ENCODE measurements at regions not wholly inside any gene's neighbourhood (a gene's known extent, or its start where the extent isn't known, plus 50 kb on each side); places are given as distances from the start of the nearest gene placed in this dataset.

DNA sequence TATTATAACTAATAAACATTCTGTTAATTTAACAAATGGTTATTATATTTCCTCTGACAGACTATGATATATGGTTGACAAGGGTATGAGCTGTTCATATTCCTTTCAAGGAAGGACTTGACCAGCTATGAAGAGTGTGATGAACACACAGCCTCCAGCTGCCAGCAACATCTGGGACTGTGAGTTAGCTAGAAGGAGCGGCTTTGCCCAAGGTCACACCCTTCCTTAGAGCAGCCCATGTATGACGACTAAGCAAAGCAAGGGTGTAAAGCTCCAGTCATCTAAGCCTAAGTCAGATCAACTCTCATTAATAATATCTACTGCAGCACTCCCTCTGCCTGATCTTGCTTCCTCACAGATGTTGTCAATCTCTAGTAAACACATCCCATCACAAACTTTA, 355.4 kb downstream of the PLPP3 start:
- H3K36me3 Mint-ChIP-seq: no peaks in the 10 kb centered on the region
- no peaks in the 10 kb centered on the region for H3K9me3 Mint-ChIP-seq
- H3K4me1 Mint-ChIP-seq: peaks cover 15% of the 10 kb centered on the region
- H3K27me3 Mint-ChIP-seq (ENCODE audit: low read depth): no peaks in the 10 kb centered on the region; the same call in 1 of the 2 replicates
- CTCF ChIA-PET: interaction anchor here (0.5 kb wide), 1 partner anchor 343 kb away, joined by 4 read pairs; no protein-coding TSS in a partner anchor
- DNase-seq (ENCODE audit: low spot score) (no peak), ATAC-seq (no peak)
- POLR2A ChIA-PET: no interaction called here
- TF ChIP-seq ZNF232 (CRISPR knock-in tag; IDR thresholded peaks at IDR 0.05) (no peak), ZSCAN18 (CRISPR knock-in tag; IDR thresholded peaks at IDR 0.05) (no peak), ZNF219 (CRISPR knock-in tag; IDR thresholded peaks at IDR 0.05; ENCODE audit: borderline replicate concordance) (no peak), USF2 (CRISPR knock-in tag; IDR thresholded peaks at IDR 0.05) (no peak), JUN (CRISPR knock-in tag; IDR thresholded peaks at IDR 0.05) (no peak), KAT7 (CRISPR knock-in tag; IDR thresholded peaks at IDR 0.05; ENCODE audit: borderline replicate concordance) (no peak), ZNF671 (CRISPR knock-in tag; IDR thresholded peaks at IDR 0.05) (no peak), MXD4 (CRISPR knock-in tag; IDR thresholded peaks at IDR 0.05; ENCODE audit: borderline replicate concordance) (no peak), RORB (CRISPR knock-in tag; IDR thresholded peaks at IDR 0.05) (no peak), MYBL2 (CRISPR knock-in tag; IDR thresholded peaks at IDR 0.05) (no peak), GRHL2 (CRISPR knock-in tag; IDR thresholded peaks at IDR 0.05; ENCODE audit: insufficient replicate concordance, severe bottlenecking) (no peak)
- TF ChIP-seq, protein P1, sequence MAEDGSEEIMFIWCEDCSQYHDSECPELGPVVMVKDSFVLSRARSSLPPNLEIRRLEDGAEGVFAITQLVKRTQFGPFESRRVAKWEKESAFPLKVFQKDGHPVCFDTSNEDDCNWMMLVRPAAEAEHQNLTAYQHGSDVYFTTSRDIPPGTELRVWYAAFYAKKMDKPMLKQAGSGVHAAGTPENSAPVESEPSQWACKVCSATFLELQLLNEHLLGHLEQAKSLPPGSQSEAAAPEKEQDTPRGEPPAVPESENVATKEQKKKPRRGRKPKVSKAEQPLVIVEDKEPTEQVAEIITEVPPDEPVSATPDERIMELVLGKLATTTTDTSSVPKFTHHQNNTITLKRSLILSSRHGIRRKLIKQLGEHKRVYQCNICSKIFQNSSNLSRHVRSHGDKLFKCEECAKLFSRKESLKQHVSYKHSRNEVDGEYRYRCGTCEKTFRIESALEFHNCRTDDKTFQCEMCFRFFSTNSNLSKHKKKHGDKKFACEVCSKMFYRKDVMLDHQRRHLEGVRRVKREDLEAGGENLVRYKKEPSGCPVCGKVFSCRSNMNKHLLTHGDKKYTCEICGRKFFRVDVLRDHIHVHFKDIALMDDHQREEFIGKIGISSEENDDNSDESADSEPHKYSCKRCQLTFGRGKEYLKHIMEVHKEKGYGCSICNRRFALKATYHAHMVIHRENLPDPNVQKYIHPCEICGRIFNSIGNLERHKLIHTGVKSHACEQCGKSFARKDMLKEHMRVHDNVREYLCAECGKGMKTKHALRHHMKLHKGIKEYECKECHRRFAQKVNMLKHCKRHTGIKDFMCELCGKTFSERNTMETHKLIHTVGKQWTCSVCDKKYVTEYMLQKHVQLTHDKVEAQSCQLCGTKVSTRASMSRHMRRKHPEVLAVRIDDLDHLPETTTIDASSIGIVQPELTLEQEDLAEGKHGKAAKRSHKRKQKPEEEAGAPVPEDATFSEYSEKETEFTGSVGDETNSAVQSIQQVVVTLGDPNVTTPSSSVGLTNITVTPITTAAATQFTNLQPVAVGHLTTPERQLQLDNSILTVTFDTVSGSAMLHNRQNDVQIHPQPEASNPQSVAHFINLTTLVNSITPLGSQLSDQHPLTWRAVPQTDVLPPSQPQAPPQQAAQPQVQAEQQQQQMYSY (CRISPR knock-in tag; IDR thresholded peaks at IDR 0.05): no peak
- TF ChIP-seq, protein P2, sequence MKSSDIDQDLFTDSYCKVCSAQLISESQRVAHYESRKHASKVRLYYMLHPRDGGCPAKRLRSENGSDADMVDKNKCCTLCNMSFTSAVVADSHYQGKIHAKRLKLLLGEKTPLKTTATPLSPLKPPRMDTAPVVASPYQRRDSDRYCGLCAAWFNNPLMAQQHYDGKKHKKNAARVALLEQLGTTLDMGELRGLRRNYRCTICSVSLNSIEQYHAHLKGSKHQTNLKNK (CRISPR knock-in tag; IDR thresholded peaks at IDR 0.05): no peak
- no peak overlapping the region for H3K27ac Mint-ChIP-seq
- H3K4me3 Mint-ChIP-seq: no peak overlapping the region

DNA sequence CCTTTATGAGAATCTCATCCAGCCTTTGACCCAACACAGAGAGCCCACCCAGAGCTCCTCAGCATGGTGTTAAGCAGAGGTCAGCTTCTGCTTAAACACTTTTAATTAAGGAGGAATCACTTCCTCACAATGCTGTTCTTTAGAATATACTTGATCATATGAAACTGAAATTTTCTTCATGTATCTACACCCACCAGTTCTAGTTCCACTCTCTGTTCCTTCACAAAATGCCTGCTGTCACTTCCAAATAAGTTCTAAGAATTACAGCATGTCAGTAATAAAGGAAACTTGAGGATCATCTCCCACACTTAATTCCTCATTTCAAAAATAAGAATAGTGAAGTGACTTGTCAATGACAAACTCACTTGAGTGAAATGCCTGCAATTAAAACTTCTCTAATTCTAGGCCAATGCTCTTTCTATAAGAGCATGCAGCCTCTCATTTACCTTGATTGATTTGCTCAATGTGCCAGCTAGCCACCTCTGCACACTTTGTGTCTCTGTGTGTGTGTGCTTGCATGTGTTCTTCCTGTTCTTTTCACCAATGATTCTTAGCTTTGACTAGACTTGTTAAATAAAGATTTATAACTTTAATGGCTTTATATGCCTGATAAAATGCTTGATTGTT, 356.3 kb downstream of the PLPP3 start:
- Mint-ChIP-seq H3K4me3 (no peak overlapping the region), H3K9me3 (no peaks in the 10 kb centered on the region), H3K27ac (no peak overlapping the region), H3K36me3 (no peaks in the 10 kb centered on the region), H3K27me3 (ENCODE audit: low read depth) (no peaks in the 10 kb centered on the region; the same call in 1 of the 2 replicates), H3K4me1 (peaks cover 14% of the 10 kb centered on the region)
- no peak for TF ChIP-seq ATF1 (CRISPR knock-in tag; IDR thresholded peaks at IDR 0.05)
- TF ChIP-seq ZNF263 (CRISPR knock-in tag; IDR thresholded peaks at IDR 0.05; ENCODE audit: low read depth): no peak
- TF ChIP-seq, protein P1 (CRISPR knock-in tag; IDR thresholded peaks at IDR 0.05): no peak
- CTCF ChIA-PET: no interaction called here
- POLR2A ChIA-PET: no interaction called here
- no peak for DNase-seq (ENCODE audit: low spot score)
- ATAC-seq: no peak
